ENCODE measurements at regions not wholly inside any gene's neighbourhood (a gene's known extent, or its start where the extent isn't known, plus 50 kb on each side); places are given as distances from the start of the nearest gene placed in this dataset.
"Not testable (repeated sequence)": the region's sequence is repeated elsewhere in the genome, so short reads cannot be mapped to it uniquely, and the experiment has no call there.

- no peak for DNase-seq (ENCODE audit: low spot score)
These were observed 201.9 kb upstream of the AGTR2 start for GRCh38 chrX:115968436-115969252.

GRCh38 chrX:115970718-115971117 lies 199.8 kb upstream of the AGTR2 start:
- no peak for DNase-seq (ENCODE audit: low spot score)

- no peak for DNase-seq (ENCODE audit: low spot score)
These were observed 197.8 kb upstream of the AGTR2 start for GRCh38 chrX:115972717-115973116.

GRCh38 chrX:115978068-115978467 lies 192.5 kb upstream of the AGTR2 start:
- no peak for DNase-seq (ENCODE audit: low spot score)

- DNase-seq (ENCODE audit: low spot score) = not testable (repeated sequence)
These were observed 187.4 kb upstream of the AGTR2 start for GRCh38 chrX:115983148-115983547.

- DNase-seq (ENCODE audit: low spot score) = not testable (repeated sequence)
These were observed 183.1 kb upstream of the AGTR2 start for GRCh38 chrX:115987464-115987863.

GRCh38 chrX:115988825-115989224 lies 181.7 kb upstream of the AGTR2 start:
- no peak for DNase-seq (ENCODE audit: low spot score)

- DNase-seq (ENCODE audit: low spot score) = no peak
These were observed 180.9 kb upstream of the AGTR2 start for GRCh38 chrX:115989686-115990085.

GRCh38 chrX:116009346-116009745 lies 161.2 kb upstream of the AGTR2 start:
- DNase-seq (ENCODE audit: low spot score) = no peak

- peak; percentile 11 for DNase-seq (ENCODE audit: low spot score)
These were observed 160.5 kb upstream of the AGTR2 start for GRCh38 chrX:116009861-116010710.

- no peak for DNase-seq (ENCODE audit: low spot score)
These were observed 159.6 kb upstream of the AGTR2 start for GRCh38 chrX:116010939-116011338.

- DNase-seq (ENCODE audit: low spot score) = no peak
These were observed 139.2 kb upstream of the AGTR2 start for GRCh38 chrX:116031331-116031730.
